Naive thymus-derived CD8-positive, alpha-beta T cell (primary cell): ENCODE measurements at regions not wholly inside any gene's neighbourhood (a gene's known extent, or its start where the extent isn't known, plus 50 kb on each side); places are given as distances from the start of the nearest gene placed in this dataset.
"Not testable (repeated sequence)": the region's sequence is repeated elsewhere in the genome, so short reads cannot be mapped to it uniquely, and the experiment has no call there.

Source experiments
- ATAC-seq, 2 donors: fragments of 150-1000 bp; cut with Tn5 transposase in 1 of 2; sonication (Bioruptor Pico), chemical (Tn5 transposase) in 1 of 2; 1 replicate in 1 of 2; 2 replicates in 1 of 2; pipeline ENCODE4 v1.10.0; 2021; ENCODE audit warnings: mild to moderate bottlenecking in 2 of 2, moderate library complexity in 2 of 2
- POLR2A ChIA-PET: fragments of 350-600 bp; sonication (Branson Sonifier 250); formaldehyde crosslinking; loops from one replicate; lab custom pipeline; 2021; ENCODE audit warnings: antibody characterized with exemption; lab: Charles Lee
- DNase-seq, 10 donors: peaks; one replicate each; pipeline versions ENCODE4 v3.0.0 to v3.0.0-alpha.2; 2020 to 2022
- H3K27ac Mint-ChIP-seq, 10 donors: one replicate each; pipeline ENCODE4 v1.8.0; 2020 to 2022; ENCODE audit warnings: mild to moderate bottlenecking in 10 of 10, mixed read lengths in 10 of 10, moderate library complexity in 4 of 10, inconsistent platforms in 1 of 10
- H3K27me3 Mint-ChIP-seq, 5 donors: one replicate each; pipeline ENCODE4 v1.8.0; 2021 to 2022; ENCODE audit warnings: mixed read lengths in 5 of 5
- H3K36me3 Mint-ChIP-seq, 3 donors: one replicate each; pipeline ENCODE4 v1.8.0; 2020 to 2022; ENCODE audit warnings: mixed read lengths in 3 of 3, mild to moderate bottlenecking in 2 of 3, inconsistent platforms in 1 of 3
- H3K4me1 Mint-ChIP-seq, 4 donors: one replicate each; pipeline ENCODE4 v1.8.0; 2021 to 2022; ENCODE audit warnings: mixed read lengths in 4 of 4
- H3K4me3 Mint-ChIP-seq, 10 donors: one replicate each; pipeline ENCODE4 v1.8.0; 2020 to 2022; ENCODE audit warnings: mild to moderate bottlenecking in 10 of 10, mixed read lengths in 10 of 10, moderate library complexity in 6 of 10, inconsistent platforms in 1 of 10
- H3K9me3 Mint-ChIP-seq, 9 donors: one replicate each; pipeline ENCODE4 v1.8.0; 2020 to 2022; ENCODE audit warnings: mixed read lengths in 9 of 9, mild to moderate bottlenecking in 3 of 9, inconsistent platforms in 1 of 9, moderate library complexity in 1 of 9

DNA sequence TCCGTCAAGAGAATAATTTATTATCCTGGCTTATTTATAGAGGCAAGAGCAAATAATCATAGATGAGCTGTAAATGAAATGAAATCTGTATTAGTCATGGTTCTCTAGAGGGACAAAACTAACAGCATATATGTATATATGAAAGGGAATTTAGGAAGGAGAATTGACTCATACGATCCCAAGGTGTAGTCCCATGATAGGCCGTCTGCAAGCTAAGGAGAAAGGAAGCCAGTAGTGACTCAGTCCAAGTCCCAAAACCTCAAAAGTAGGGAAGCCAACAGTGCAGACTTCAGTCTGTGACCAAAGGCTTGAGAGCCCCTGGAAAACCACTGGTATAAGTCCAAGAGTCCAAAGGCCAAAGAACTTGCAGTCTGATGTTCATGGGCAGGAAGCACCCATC, 515.9 kb upstream of the CYLC2 start:
- DNase-seq (no peak), ATAC-seq (no peak)
- peaks cover 0 to 2% (median 0%) of the 10 kb centered on the region in 5 donors for H3K27me3 Mint-ChIP-seq
- no peak overlapping the region for H3K4me3 Mint-ChIP-seq
- no peaks in the 10 kb centered on the region for H3K36me3 Mint-ChIP-seq
- no peak overlapping the region for H3K27ac Mint-ChIP-seq
- peaks cover 0 to 4% (median 2%) of the 10 kb centered on the region in 9 donors for H3K9me3 Mint-ChIP-seq
- POLR2A ChIA-PET = no interaction called here
- H3K4me1 Mint-ChIP-seq = no peaks in the 10 kb centered on the region

DNA sequence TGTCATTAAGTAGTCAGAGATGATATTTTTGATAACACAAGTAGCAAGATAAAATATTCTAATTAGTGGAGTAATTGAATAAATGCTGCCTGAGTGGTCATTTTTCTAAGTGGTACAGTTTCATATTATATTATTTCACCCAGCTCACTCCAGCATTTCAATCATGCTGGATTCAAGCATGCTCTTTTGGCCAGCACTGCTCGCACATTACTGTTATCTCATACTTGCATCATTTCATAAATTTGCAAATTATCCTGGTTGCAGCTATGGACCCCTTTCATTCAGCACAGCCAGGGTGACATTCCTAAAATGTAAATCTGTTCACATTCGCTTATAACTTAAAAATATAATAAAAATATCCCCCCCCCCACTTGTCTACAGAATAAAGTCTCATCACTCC, 520.8 kb upstream of the CYLC2 start:
- Mint-ChIP-seq H3K36me3 (no peaks in the 10 kb centered on the region), H3K4me3 (no peak overlapping the region), H3K4me1 (no peaks in the 10 kb centered on the region), H3K9me3 (peaks cover 0 to 6% (median 0%) of the 10 kb centered on the region in 9 donors), H3K27ac (no peak overlapping the region), H3K27me3 (no peaks in the 10 kb centered on the region)
- DNase-seq (no peak), ATAC-seq (no peak)
- POLR2A ChIA-PET = no interaction called here

DNA sequence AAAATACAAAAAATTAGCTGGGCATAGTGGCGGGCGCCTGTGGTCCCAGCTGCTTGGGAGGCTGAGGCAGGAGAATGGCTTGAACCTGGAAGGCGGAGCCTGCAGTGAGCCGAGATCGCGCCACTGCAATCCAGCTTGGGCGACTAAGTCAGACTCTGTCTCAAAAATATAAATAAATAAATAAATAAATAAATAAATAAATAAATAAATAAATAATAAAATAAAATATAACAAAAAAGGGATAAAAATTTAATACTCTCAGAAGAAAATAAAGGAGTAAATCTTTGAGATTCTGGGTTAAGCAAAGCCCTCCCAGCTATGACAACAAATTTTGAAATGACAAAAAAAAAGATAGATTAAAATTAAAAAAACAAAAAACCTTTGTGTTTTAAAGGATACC, 525.7 kb upstream of the CYLC2 start:
- H3K27me3 Mint-ChIP-seq, H3K4me3 Mint-ChIP-seq, POLR2A ChIA-PET, ATAC-seq, H3K4me1 Mint-ChIP-seq, DNase-seq, H3K27ac Mint-ChIP-seq, H3K36me3 Mint-ChIP-seq: not testable (repeated sequence)
- peaks cover 0 to 24% (median 5%) of the 10 kb centered on the region in 9 donors for H3K9me3 Mint-ChIP-seq

DNA sequence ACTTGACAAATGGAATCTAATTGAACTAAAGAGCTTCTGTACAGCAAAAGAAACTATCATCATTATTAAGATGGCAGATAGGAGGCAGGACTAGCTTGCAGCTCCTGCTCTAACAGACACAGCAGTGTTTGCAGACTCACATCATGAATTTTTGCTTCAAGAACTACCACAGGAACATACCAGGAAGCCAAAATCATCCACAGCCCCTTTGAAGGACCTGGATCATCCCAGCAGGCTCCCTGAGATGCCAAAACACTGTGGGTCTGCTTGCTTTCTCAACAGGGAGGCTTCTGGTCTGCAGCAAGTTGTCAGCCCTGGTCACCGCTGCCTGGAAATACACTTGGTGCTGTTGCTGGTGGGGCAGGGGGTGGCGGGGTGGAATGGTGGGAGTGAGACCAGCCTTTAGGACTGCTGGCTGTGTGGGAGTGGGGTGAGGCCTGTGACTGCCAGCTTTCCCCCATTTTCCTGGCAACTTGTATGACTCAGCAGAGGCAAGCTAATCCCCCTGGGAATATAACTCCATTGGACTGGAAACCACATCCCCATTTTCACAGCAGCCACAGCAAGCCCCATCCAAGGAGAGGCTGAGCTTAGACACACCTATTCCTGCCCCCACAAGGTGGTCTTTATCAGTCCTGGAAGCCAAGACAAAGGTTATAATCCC, 533.8 kb upstream of the CYLC2 start:
- no peaks in the 10 kb centered on the region for H3K4me1 Mint-ChIP-seq
- no peak overlapping the region for H3K27ac Mint-ChIP-seq
- no peaks in the 10 kb centered on the region for H3K36me3 Mint-ChIP-seq
- POLR2A ChIA-PET = no interaction called here
- DNase-seq (no peak), ATAC-seq (no peak)
- peaks cover 0 to 19% (median 6%) of the 10 kb centered on the region in 9 donors for H3K9me3 Mint-ChIP-seq
- H3K4me3 Mint-ChIP-seq = no peak overlapping the region
- H3K27me3 Mint-ChIP-seq = no peaks in the 10 kb centered on the region

DNA sequence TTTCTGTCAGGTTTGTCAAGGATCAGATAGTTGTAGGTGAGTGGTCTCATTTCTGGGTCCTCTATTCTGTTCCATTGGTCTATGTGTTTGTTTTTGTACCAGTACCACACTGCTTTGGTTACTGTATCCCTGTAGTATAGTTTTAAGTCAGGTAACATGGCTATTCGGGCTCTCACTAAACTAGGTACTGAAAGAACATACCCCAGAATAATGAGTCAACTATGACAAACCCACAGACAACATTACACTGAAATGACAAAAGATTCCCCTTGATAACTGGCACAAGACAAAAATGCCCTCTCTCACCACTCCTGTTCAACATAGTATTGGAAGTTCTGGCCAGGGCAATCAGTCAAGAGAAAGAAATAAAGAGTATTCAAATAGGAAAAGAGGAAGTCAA, 535.3 kb upstream of the CYLC2 start:
- no peaks in the 10 kb centered on the region for H3K4me1 Mint-ChIP-seq
- H3K36me3 Mint-ChIP-seq = no peaks in the 10 kb centered on the region
- no peaks in the 10 kb centered on the region for H3K27me3 Mint-ChIP-seq
- DNase-seq (no peak), ATAC-seq (no peak)
- H3K9me3 Mint-ChIP-seq = peaks cover 0 to 13% (median 6%) of the 10 kb centered on the region in 9 donors
- no peak overlapping the region for H3K4me3 Mint-ChIP-seq
- POLR2A ChIA-PET = no interaction called here
- no peak overlapping the region for H3K27ac Mint-ChIP-seq

DNA sequence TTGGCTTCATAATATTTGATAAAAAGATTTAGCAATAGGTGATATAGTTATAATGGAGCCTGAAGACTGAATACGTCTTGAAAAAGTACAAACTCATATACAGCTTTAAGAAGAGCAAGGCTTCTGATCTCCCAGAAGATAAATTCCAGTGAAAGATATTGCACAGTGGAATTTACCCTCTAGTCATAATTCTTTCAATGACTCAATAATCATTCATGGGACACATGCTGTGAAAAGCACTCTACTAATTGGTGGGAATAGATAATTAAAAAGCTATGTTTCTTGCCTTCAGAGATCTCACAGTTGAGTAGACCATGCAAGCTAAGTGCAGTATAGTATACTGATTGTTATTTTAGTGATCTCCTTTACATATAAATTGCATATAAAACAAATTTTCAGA, 538.6 kb upstream of the CYLC2 start:
- POLR2A ChIA-PET = no interaction called here
- no peaks in the 10 kb centered on the region for H3K27me3 Mint-ChIP-seq
- H3K27ac Mint-ChIP-seq = no peak overlapping the region
- ATAC-seq (no peak), DNase-seq (no peak)
- H3K4me1 Mint-ChIP-seq = no peaks in the 10 kb centered on the region
- peaks cover 0 to 14% (median 3%) of the 10 kb centered on the region in 9 donors for H3K9me3 Mint-ChIP-seq
- H3K4me3 Mint-ChIP-seq = no peak overlapping the region
- H3K36me3 Mint-ChIP-seq = no peaks in the 10 kb centered on the region

DNA sequence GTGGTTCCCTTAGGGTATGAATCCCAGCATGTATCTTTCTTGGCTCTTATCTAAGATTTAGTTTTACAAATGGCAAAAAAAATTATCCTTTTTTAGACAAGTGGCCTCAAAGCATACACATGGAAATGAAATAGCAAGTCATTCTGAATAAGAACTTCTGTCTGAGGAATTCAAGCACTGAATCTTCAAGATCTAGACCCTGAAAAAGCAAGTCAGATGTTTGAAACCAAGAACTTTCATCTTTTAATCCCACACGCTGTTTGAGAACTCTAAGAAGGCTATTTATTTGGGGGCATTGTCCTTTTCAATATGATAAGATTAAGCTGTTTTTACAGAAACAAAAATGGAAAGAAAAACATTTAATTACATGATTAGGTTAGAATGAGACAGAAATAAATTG, 549.2 kb upstream of the CYLC2 start:
- ATAC-seq = no peak
- DNase-seq = no peak
- no peaks in the 10 kb centered on the region for H3K4me1 Mint-ChIP-seq
- no peak overlapping the region for H3K4me3 Mint-ChIP-seq
- H3K36me3 Mint-ChIP-seq = peaks cover 0 to 2% (median 0%) of the 10 kb centered on the region in 3 donors
- H3K27me3 Mint-ChIP-seq = no peaks in the 10 kb centered on the region
- POLR2A ChIA-PET = no interaction called here
- H3K9me3 Mint-ChIP-seq = peaks cover 0 to 29% (median 8%) of the 10 kb centered on the region in 9 donors
- H3K27ac Mint-ChIP-seq = no peak overlapping the region

DNA sequence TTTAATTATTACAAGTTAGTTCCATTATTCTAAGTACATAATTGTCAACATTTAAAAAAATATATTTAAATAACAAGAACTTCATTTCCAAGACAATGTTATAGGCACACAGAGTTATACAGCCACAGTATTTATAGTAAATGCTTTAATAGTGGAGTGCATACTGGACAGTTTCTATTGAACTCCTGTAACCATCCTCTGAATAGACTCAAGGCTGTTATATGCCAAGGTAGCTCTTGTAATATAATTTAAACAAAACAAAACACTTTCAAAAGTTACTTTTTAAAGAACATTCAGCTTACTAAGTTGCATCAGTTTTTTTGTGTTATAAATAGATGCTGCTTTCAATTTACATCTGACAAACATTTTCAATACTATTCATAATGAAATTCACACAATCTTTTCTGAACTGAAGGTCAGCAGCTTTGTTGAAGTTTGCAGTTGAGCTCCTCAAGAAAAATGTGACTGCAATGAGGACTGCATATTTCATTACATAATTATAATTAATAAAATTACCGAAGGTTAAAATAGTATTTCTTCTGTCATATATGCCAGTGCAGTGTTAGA, 549.9 kb upstream of the CYLC2 start:
- ATAC-seq = no peak
- DNase-seq = no peak
- Mint-ChIP-seq H3K27ac (no peak overlapping the region), H3K4me1 (no peaks in the 10 kb centered on the region), H3K27me3 (no peaks in the 10 kb centered on the region), H3K9me3 (peaks cover 0 to 23% (median 6%) of the 10 kb centered on the region in 9 donors), H3K36me3 (peaks cover 0 to 2% (median 0%) of the 10 kb centered on the region in 3 donors), H3K4me3 (no peak overlapping the region)
- POLR2A ChIA-PET = no interaction called here

DNA sequence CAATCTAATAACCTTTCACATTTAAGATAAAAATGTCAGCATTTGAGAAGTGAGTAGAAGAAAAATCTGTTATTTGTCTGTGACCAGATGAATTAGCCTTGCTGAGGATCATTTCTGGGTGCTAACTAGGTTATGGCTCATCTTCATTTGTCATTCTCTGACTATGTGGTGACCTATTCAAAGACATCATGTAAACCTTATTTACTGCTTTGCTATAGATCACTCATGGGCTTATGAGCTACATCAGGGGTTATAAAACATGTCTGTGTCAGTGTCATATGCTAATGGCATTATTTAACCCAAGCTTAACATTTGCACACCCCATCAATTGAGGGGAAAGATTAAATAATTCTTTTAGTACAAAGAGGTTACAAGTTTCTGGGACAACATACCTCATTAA, 555.5 kb upstream of the CYLC2 start:
- ATAC-seq = no peak

DNA sequence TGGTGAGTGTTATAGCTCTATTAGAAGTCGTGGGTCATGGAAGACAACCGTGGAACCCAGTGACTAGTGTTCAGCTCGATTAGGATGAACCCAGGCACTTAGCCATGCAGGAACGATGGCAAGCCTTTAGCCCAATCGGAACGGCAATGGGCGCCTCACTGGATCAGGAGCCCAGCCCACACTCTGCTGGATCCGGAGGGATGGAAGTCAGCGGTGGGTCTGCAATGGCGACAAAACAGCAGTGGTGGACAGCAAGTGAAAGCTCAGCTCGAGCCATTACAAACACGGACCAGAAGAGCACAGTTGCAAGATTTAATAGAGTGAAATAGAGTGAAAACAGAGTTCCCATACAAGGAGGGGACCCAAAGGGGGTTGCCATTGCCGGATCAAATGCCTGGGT, 558.5 kb upstream of the CYLC2 start:
- ATAC-seq, H3K4me3 Mint-ChIP-seq, DNase-seq, POLR2A ChIA-PET, H3K27me3 Mint-ChIP-seq, H3K4me1 Mint-ChIP-seq, H3K36me3 Mint-ChIP-seq: not testable (repeated sequence)
- Mint-ChIP-seq H3K27ac (peak overlapping the region in 1 of 10 donors; percentile 0), H3K9me3 (peaks cover 0 to 14% (median 2%) of the 10 kb centered on the region in 9 donors)

More for the DNA sequence above, 555.5 kb upstream of the CYLC2 start:
- H3K4me3 Mint-ChIP-seq = no peak overlapping the region
- no peak for DNase-seq
- H3K27ac Mint-ChIP-seq = no peak overlapping the region
- peaks cover 0 to 14% (median 3%) of the 10 kb centered on the region in 9 donors for H3K9me3 Mint-ChIP-seq
- H3K4me1 Mint-ChIP-seq = no peaks in the 10 kb centered on the region
- no peaks in the 10 kb centered on the region for H3K36me3 Mint-ChIP-seq
- POLR2A ChIA-PET = no interaction called here
- no peaks in the 10 kb centered on the region for H3K27me3 Mint-ChIP-seq

DNA sequence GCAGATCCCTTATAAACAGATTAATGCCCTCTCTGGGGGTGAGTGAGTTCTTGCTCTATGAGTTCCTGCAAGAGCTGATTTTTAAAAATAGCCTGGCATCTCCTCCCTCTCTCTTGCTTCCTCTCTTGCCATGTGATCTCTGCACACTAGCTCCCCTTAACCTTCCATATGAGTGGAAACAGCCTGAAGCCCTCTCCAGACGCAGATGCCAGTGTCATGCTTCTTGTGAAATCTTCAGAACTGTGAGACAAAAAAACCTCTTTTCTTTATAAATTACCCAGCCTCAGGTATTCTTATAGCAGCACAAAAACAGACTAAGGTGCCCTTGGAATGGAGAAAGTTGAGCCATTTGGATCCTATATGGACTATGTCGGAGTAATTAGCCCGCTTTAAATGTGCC, 559.7 kb upstream of the CYLC2 start:
- no peak overlapping the region for H3K4me3 Mint-ChIP-seq
- DNase-seq (no peak), ATAC-seq (no peak)
- H3K27ac Mint-ChIP-seq = no peak overlapping the region
- no peaks in the 10 kb centered on the region for H3K4me1 Mint-ChIP-seq
- no peaks in the 10 kb centered on the region for H3K36me3 Mint-ChIP-seq
- POLR2A ChIA-PET = no interaction called here
- H3K27me3 Mint-ChIP-seq = no peaks in the 10 kb centered on the region
- peaks cover 0 to 14% (median 2%) of the 10 kb centered on the region in 9 donors for H3K9me3 Mint-ChIP-seq

DNA sequence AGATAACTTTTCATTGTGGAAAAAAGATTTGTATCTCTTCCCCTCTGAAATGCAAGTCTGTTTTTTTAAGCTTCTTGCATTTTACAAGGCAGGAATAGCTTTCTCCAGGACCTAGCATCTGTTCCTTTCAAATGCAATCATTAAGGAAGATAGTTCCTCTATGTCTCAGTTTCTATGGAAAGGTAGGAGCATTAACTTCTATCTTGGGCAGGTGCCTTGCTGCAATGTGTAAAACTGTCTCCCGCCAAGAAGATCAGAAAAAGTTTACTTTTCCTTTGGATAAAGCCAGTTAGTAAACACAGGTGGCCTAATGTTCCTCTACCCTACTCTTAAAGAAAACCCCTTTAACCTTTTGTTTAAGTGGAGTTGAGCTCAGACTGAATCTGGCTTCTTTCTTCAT, 560.6 kb upstream of the CYLC2 start:
- Mint-ChIP-seq H3K36me3 (no peaks in the 10 kb centered on the region), H3K4me3 (no peak overlapping the region), H3K27ac (no peak overlapping the region), H3K9me3 (peaks cover 0 to 14% (median 4%) of the 10 kb centered on the region in 9 donors), H3K27me3 (no peaks in the 10 kb centered on the region), H3K4me1 (no peaks in the 10 kb centered on the region)
- POLR2A ChIA-PET = no interaction called here
- DNase-seq (no peak), ATAC-seq (no peak)

DNA sequence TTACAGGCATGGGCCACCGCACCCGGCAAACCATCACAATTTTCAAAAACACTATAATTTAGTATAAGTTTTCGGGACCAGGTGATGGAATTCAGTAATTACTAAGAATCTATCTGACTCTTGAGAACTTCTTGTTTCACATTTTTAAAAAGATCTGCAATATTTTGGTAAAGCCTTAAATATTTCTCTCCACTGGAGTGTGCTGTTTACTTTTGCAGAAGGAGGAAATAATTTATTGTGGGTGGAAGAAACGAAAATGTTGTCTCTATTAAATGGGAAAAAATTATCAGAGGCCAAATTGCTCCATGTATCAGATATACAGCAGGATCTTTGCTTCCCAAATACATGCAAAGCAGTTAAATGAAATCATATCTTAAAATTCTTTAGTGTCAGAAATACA, 566.8 kb upstream of the CYLC2 start:
- Mint-ChIP-seq H3K4me1 (no peaks in the 10 kb centered on the region), H3K27me3 (no peaks in the 10 kb centered on the region), H3K36me3 (no peaks in the 10 kb centered on the region), H3K27ac (no peak overlapping the region), H3K9me3 (peaks cover 0 to 4% (median 0%) of the 10 kb centered on the region in 9 donors), H3K4me3 (no peak overlapping the region)
- POLR2A ChIA-PET = no interaction called here
- DNase-seq = no peak
- no peak for ATAC-seq

DNA sequence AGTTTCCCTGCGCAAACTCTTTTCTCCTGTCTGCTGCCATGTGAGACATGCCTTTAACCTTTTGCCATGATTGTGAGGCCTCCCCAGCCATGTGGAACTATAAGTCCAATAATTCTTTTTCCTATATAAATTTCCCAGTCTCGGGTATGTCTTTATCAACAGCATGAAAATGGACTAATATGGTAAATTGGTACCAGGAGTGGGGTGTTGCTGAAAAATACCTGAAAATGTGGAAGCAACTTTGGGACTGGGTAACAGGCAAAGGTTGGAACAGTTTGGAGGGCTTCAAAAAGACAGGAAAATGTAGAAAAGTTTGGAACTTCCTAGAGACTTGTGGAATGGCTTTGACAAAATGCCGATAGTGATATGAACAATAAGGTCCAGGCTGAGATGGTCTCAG, 578.9 kb upstream of the CYLC2 start:
- POLR2A ChIA-PET, H3K27ac Mint-ChIP-seq, H3K4me3 Mint-ChIP-seq, DNase-seq, H3K27me3 Mint-ChIP-seq, H3K4me1 Mint-ChIP-seq, ATAC-seq: not testable (repeated sequence)
- peaks cover 0 to 51% (median 32%) of the 10 kb centered on the region in 9 donors for H3K9me3 Mint-ChIP-seq
- peaks cover 0 to 19% (median 0%) of the 10 kb centered on the region in 3 donors for H3K36me3 Mint-ChIP-seq
